Spleen (tissue), 7 donors: ENCODE measurements at regions not wholly inside any gene's neighbourhood (a gene's known extent, or its start where the extent isn't known, plus 50 kb on each side); places are given as distances from the start of the nearest gene placed in this dataset.

Experiments used
- CTCF ChIP-seq, 11 experiments: fragments of 200-600 bp in 7 of 11; fragments of 450-650 bp in 4 of 11; sonication (generic) in 4 of 11; IDR thresholded peaks in 8 of 11; conservative IDR thresholded peaks in 3 of 11; 1 replicate in 7 of 11; 2 replicates in 4 of 11; pipeline versions ENCODE4 v1.4.0 to v1.8.0; 2016 to 2021; ENCODE audit warnings: antibody characterized with exemption in 11 of 11, inconsistent platforms in 4 of 11, mild to moderate bottlenecking in 1 of 11
- POLR2A ChIP-seq, 3 donors: fragments of 450-650 bp; IDR thresholded peaks; one replicate each; pipeline ENCODE4 v1.5.1; 2017; ENCODE audit warnings: antibody characterized with exemption in 3 of 3, mild to moderate bottlenecking in 1 of 3
- POLR2AphosphoS5 ChIP-seq, 3 donors: sonication (generic); formaldehyde crosslinking; IDR thresholded peaks; one replicate each; pipeline ENCODE4 v1.5.1; 2017; ENCODE audit warnings: antibody characterized with exemption in 3 of 3
- donor health status: DM: no; HTN: no; CAD: no; lungs with moderate emphysema.
- donor health status: DM: no; HTN: no; CAD: no.
- donor health status: DM: no; HTN: no; CAD: no.

GRCh38 chr6:164035900-164036485 lies 621.5 kb downstream of the QKI start:
- TF ChIP-seq POLR2A (IDR thresholded peaks at IDR 0.05) (no peak), CTCF (IDR thresholded peaks at IDR 0.05 in 8 of 11, conservative IDR thresholded peaks at IDR 0.05 in 3 of 11) (no peak), POLR2AphosphoS5 (IDR thresholded peaks at IDR 0.05) (no peak)
